ENCODE measurements at regions not wholly inside any gene's neighbourhood (a gene's known extent, or its start where the extent isn't known, plus 50 kb on each side); places are given as distances from the start of the nearest gene placed in this dataset.

DNA sequence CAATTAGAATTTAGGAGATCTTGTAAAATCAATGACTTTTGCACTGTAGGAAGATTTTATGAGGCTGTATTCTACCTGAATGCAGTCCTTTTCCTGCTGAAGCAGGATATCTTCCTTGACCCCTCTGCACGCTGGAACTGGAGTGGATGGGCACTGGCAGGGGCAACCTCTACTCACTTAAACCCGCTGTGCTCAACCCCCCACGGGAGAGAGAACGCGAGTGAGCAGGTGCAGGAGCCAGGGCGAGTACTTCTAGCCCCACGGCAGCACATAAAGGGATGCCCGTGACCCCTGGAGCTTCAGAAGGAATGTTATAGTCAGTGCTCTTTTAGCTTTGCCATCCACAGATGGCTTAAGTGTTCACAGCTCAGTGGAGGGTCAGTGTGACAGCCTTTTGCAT, 1144.8 kb downstream of the EPHA7 start:
- no peaks in the 10 kb centered on the region for H3K9me3 ChIP-seq
- H3K4me1 ChIP-seq = no peaks in the 10 kb centered on the region
- no peak overlapping the region for H3K4me3 ChIP-seq
- intact Hi-C loops (cut with DNase I) = no loop called here
- H3K27ac ChIP-seq = no peak overlapping the region
- no peaks in the 10 kb centered on the region for H3K27me3 ChIP-seq (ENCODE audit: insufficient read depth in 3 of 3, low read length in 2 of 3)
- TF ChIP-seq, protein P1, sequence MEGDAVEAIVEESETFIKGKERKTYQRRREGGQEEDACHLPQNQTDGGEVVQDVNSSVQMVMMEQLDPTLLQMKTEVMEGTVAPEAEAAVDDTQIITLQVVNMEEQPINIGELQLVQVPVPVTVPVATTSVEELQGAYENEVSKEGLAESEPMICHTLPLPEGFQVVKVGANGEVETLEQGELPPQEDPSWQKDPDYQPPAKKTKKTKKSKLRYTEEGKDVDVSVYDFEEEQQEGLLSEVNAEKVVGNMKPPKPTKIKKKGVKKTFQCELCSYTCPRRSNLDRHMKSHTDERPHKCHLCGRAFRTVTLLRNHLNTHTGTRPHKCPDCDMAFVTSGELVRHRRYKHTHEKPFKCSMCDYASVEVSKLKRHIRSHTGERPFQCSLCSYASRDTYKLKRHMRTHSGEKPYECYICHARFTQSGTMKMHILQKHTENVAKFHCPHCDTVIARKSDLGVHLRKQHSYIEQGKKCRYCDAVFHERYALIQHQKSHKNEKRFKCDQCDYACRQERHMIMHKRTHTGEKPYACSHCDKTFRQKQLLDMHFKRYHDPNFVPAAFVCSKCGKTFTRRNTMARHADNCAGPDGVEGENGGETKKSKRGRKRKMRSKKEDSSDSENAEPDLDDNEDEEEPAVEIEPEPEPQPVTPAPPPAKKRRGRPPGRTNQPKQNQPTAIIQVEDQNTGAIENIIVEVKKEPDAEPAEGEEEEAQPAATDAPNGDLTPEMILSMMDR (IDR thresholded peaks at IDR 0.05) = no peak
- ATAC-seq = no peak
- H3K36me3 ChIP-seq (ENCODE audit: insufficient read depth in 1 of 2, low read depth in 1 of 2) = no peaks in the 10 kb centered on the region
- WGBS, 3 donors = 66 to 81% (median 78%) methylated on average over 8 of the region's 8 CpGs
- DNase-seq = peak in 1 of 2 donors; percentile 37

DNA sequence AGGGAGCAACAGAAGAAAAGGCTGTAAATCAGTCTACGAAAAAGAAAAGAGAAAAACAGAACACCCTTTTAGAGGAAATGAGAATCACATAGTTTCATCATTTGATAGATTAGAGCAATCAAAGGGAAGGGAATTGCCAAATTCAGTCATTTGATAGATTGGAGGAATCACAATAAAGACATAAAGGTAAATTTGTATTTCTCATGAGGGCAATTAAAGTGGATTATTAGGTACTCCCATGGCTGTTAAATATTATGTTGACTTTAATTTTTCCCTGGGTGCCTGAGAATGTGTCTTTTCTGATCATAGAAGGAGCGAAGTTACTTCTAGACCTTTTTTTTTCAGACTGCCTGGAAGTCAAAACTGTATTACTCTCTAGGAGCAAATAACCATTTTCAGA, 1145.7 kb downstream of the EPHA7 start:
- Histone ChIP-seq H3K4me1 (no peaks in the 10 kb centered on the region), H3K36me3 (ENCODE audit: insufficient read depth in 1 of 2, low read depth in 1 of 2) (no peaks in the 10 kb centered on the region), H3K27me3 (ENCODE audit: insufficient read depth in 3 of 3, low read length in 2 of 3) (no peaks in the 10 kb centered on the region), H3K9me3 (no peaks in the 10 kb centered on the region), H3K27ac (no peak overlapping the region), H3K4me3 (no peak overlapping the region)
- intact Hi-C loops (cut with DNase I) = no loop called here
- ATAC-seq = no peak
- 52 to 69% (median 60%) methylated on average over 2 of the region's 2 CpGs for WGBS, 3 donors
- TF ChIP-seq, protein P1 (IDR thresholded peaks at IDR 0.05) = no peak
- no peak for DNase-seq

DNA sequence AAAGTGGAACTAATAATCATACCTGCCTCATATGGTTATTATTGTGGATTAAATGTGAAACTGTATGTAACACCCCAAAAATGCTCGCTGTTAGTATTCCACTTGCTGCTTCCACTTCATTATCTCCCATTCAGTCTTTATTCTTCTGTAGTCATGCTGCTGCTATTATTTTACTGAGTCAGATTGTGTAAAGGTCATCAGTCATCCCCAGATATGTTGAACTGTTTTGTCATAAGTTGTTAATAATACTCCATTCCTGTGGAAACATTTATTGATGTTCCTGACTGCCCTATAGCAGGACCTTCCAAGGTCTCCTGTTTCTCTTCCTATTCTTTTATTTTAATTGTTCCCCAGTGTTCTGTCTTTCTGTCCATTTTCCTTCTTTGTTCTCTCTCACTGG, 1148.3 kb downstream of the EPHA7 start:
- intact Hi-C loops (cut with DNase I) = no loop called here
- no peak for ATAC-seq
- Histone ChIP-seq H3K36me3 (ENCODE audit: insufficient read depth in 1 of 2, low read depth in 1 of 2) (no peaks in the 10 kb centered on the region), H3K9me3 (no peaks in the 10 kb centered on the region), H3K4me3 (no peak overlapping the region), H3K27me3 (ENCODE audit: insufficient read depth in 3 of 3, low read length in 2 of 3) (no peaks in the 10 kb centered on the region), H3K27ac (no peak overlapping the region), H3K4me1 (no peaks in the 10 kb centered on the region)
- no peak for DNase-seq
- TF ChIP-seq, protein P1 (IDR thresholded peaks at IDR 0.05) = no peak
- WGBS, 3 donors = 94 to 97% (median 97%) methylated on average over 1 of the region's 1 CpG

DNA sequence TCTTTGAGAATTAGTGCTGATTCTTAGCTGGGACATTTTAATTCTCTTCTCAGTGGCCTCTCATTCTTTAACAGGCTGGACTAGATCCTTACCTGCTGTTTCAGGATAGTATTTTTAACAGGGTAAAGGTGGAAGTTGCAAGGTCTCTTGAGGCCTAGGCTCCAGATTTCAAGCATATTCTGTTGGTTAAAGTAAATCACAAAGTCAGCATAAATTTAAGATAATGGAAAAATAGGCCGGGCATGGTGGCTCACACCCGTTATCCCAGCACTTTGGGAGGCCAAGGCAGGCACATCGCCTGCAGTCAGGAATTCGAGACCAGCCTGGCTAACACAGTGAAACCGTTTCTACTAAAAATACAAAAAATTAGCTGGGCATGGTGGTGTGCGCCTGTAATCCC, 1149.0 kb downstream of the EPHA7 start:
- no peaks in the 10 kb centered on the region for H3K36me3 ChIP-seq (ENCODE audit: insufficient read depth in 1 of 2, low read depth in 1 of 2)
- ATAC-seq (no peak), DNase-seq (no peak)
- WGBS, 3 donors = 94 to 96% (median 94%) methylated on average over 6 of the region's 6 CpGs
- no peak overlapping the region for H3K4me3 ChIP-seq
- no peaks in the 10 kb centered on the region for H3K27me3 ChIP-seq (ENCODE audit: insufficient read depth in 3 of 3, low read length in 2 of 3)
- no peak overlapping the region for H3K27ac ChIP-seq
- no peaks in the 10 kb centered on the region for H3K9me3 ChIP-seq
- intact Hi-C loops (cut with DNase I) = no loop called here
- TF ChIP-seq, protein P1 (IDR thresholded peaks at IDR 0.05) = no peak
- no peaks in the 10 kb centered on the region for H3K4me1 ChIP-seq

DNA sequence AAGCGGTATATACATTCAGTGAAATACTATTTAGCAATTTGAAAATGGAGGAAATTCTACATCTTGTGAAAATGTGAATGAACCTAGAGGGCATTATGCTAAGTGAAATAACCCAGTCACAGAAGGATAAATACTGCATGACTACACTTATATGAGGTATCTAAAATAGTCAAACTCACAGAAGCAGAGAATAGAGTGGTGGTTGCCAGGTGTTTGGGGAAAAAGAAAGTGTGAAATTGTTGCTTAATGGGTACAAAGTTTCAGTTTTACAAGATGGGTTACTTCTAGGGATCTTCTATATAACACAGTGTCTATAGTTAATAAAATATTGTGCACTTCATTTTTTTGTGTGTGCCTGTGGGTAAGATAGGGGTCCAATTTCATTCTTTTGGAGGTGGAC, 1152.0 kb downstream of the EPHA7 start:
- intact Hi-C loops (cut with DNase I) = no loop called here
- Histone ChIP-seq H3K27me3 (ENCODE audit: insufficient read depth in 3 of 3, low read length in 2 of 3) (no peaks in the 10 kb centered on the region), H3K4me3 (no peak overlapping the region), H3K36me3 (ENCODE audit: insufficient read depth in 1 of 2, low read depth in 1 of 2) (no peaks in the 10 kb centered on the region), H3K9me3 (no peaks in the 10 kb centered on the region), H3K4me1 (no peaks in the 10 kb centered on the region), H3K27ac (no peak overlapping the region)
- WGBS, 3 donors = 92 to 98% (median 93%) methylated on average over 1 of the region's 1 CpG
- DNase-seq = no peak
- TF ChIP-seq, protein P1 (IDR thresholded peaks at IDR 0.05) = no peak
- no peak for ATAC-seq
